ENCODE measurements at regions not wholly inside any gene's neighbourhood (a gene's known extent, or its start where the extent isn't known, plus 50 kb on each side); places are given as distances from the start of the nearest gene placed in this dataset.
A peak's percentile ranks its signal among the peaks of the same experiment; 100 is the strongest.

DNA sequence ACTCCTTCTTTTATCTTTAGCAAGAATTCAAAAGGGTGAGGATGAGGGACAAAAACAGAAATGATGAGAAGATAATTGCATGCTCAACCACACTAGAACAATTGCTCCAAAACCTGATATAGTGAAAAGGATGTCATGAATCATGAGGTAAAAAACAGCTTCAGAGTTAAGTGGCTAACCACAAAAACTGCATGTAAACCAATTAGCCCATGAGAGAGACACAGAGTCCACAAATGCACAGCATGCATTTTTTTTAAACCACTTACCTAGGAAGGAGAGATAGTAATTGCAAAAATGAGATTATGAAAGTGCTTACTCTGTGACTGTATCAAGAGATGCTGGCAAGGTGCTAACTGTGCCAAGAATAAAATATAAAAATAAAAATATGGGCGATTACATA, 132.9 kb downstream of the MBL2 start:
- H3K4me1 Mint-ChIP-seq, result no peaks in the 10 kb centered on the region
- H3K4me3 Mint-ChIP-seq, result no peak overlapping the region
- CTCF ChIA-PET, result no interaction called here

DNA sequence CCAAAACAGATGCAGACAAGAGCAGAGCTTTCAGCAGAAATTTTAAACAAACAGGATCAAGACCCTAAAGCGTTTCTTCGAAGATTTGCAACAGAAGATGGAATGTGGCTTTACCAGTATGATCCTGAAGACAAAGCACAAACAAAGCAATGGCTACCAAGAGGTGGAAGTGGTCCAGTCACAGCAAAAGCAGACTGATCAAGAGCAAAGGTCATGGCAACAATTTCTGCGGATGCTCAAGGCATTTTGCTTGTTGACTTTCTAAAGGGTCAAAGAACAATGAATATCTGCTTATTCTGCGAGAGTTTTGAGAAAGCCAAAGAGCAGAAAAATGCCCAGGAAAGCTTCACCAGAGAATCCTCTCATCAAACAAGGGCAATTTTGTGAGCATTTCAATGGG, 130.4 kb downstream of the MBL2 start:
- WGBS (ENCODE audit: insufficient coverage), result 61% methylated on average over 3 of the region's 4 CpGs
- no peaks in the 10 kb centered on the region for H3K4me1 Mint-ChIP-seq
- ChIA-PET CTCF (interaction anchor here in 1 of 2 donors (0.7 kb wide), 1 partner anchor 74 kb away, joined by 3 read pairs; no protein-coding TSS in a partner anchor), POLR2A (no interaction called here)
- DNase-seq (no peak), ATAC-seq (replicated peaks in 1 of 4) (no peak)
- H3K36me3 Mint-ChIP-seq, result no peaks in the 10 kb centered on the region
- Histone ChIP-seq H3K9me3 (no peaks in the 10 kb centered on the region), H3K36me3 (ENCODE audit: control insufficient read depth in 2 of 2, extremely low read depth in 1 of 2, insufficient read depth in 1 of 2, low read length in 1 of 2) (no peaks in the 10 kb centered on the region), H3K27ac (ENCODE audit: low read length) (no peak overlapping the region), H3K4me1 (ENCODE audit: control insufficient read depth in 1 of 2, extremely low read depth in 1 of 2, insufficient read depth in 2 of 2, low read length in 2 of 2) (no peaks in the 10 kb centered on the region), H3K4me3 (ENCODE audit: control insufficient read depth in 1 of 2, extremely low read depth in 1 of 2, low read length in 1 of 2) (no peak overlapping the region), H3K27me3 (replicated peaks in 1 of 2; ENCODE audit: control insufficient read depth in 2 of 2, extremely low read depth in 1 of 2, insufficient read depth in 2 of 2, low read length in 1 of 2) (no peaks in the 10 kb centered on the region)
- H3K27ac Mint-ChIP-seq, result no peak overlapping the region
- H3K27me3 Mint-ChIP-seq, result no peaks in the 10 kb centered on the region
- H3K9me3 Mint-ChIP-seq, result peaks cover 3 to 10% (median 5%) of the 10 kb centered on the region in 3 donors
- no peak overlapping the region for H3K4me3 Mint-ChIP-seq

More for the DNA sequence above, 132.9 kb downstream of the MBL2 start:
- H3K27ac Mint-ChIP-seq, result no peak overlapping the region
- POLR2A ChIA-PET, result no interaction called here
- H3K9me3 Mint-ChIP-seq, result peaks cover 3 to 10% (median 10%) of the 10 kb centered on the region in 3 donors
- no peaks in the 10 kb centered on the region for H3K4me1 ChIP-seq (ENCODE audit: control insufficient read depth in 1 of 2, extremely low read depth in 1 of 2, insufficient read depth in 2 of 2, low read length in 2 of 2)
- H3K27me3 ChIP-seq (replicated peaks in 1 of 2; ENCODE audit: control insufficient read depth in 2 of 2, extremely low read depth in 1 of 2, insufficient read depth in 2 of 2, low read length in 1 of 2), result no peaks in the 10 kb centered on the region
- H3K36me3 Mint-ChIP-seq, result no peaks in the 10 kb centered on the region
- no peaks in the 10 kb centered on the region for H3K36me3 ChIP-seq (ENCODE audit: control insufficient read depth in 2 of 2, extremely low read depth in 1 of 2, insufficient read depth in 1 of 2, low read length in 1 of 2)
- no CpG with 5 or more reads among the region's 1 CpG for WGBS (ENCODE audit: insufficient coverage)
- no peak for ATAC-seq (replicated peaks in 1 of 4)
- no peak overlapping the region for H3K4me3 ChIP-seq (ENCODE audit: control insufficient read depth in 1 of 2, extremely low read depth in 1 of 2, low read length in 1 of 2)
- no peak for DNase-seq
- no peak overlapping the region for H3K27ac ChIP-seq (ENCODE audit: low read length)
- no peaks in the 10 kb centered on the region for H3K27me3 Mint-ChIP-seq
- no peaks in the 10 kb centered on the region for H3K9me3 ChIP-seq

DNA sequence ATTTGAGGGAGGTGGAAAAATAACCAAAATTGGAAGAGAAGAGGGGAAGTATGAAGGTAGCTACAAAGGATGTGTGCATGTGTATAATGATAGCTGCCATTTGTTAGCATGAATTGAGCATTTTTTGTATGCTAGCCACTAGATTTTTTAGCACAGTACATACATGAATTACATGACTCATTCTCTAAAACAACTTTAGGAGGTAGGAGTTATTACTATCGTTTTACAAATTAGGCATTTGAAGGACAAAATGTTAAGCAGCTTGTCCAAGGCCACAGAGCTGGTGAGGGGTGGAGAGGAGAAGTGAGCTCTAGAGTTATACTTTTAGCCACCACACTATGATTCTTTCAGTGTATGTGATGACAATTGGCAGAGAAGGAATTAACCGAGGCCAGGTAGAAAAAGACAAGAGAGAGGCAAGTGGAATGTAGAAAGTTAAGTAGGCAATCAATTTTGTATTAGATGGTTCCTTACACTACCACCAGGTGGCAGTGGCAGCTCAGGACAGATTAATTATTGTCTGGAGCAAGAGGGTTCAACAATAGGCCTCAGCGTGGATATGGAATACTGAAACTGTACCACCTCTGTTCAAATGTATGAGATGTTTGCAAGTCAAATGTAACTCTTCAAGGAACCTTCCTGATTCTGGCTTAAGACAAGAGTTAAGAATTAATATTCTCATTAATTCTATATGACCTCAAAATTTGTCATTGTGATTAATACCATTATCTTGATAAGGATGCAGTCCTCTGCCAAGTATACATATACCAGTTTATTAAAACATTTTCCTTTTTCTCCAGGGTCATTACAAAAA, 128.0 kb downstream of the MBL2 start:
- Histone ChIP-seq H3K27ac (ENCODE audit: low read length) (no peak overlapping the region), H3K36me3 (ENCODE audit: control insufficient read depth in 2 of 2, extremely low read depth in 1 of 2, insufficient read depth in 1 of 2, low read length in 1 of 2) (no peaks in the 10 kb centered on the region), H3K9me3 (no peaks in the 10 kb centered on the region), H3K4me1 (ENCODE audit: control insufficient read depth in 1 of 2, extremely low read depth in 1 of 2, insufficient read depth in 2 of 2, low read length in 2 of 2) (no peaks in the 10 kb centered on the region), H3K27me3 (replicated peaks in 1 of 2; ENCODE audit: control insufficient read depth in 2 of 2, extremely low read depth in 1 of 2, insufficient read depth in 2 of 2, low read length in 1 of 2) (no peaks in the 10 kb centered on the region), H3K4me3 (ENCODE audit: control insufficient read depth in 1 of 2, extremely low read depth in 1 of 2, low read length in 1 of 2) (no peak overlapping the region)
- ATAC-seq (replicated peaks in 1 of 4), result no peak
- Mint-ChIP-seq H3K9me3 (peaks cover 4 to 6% (median 5%) of the 10 kb centered on the region in 3 donors), H3K27me3 (no peaks in the 10 kb centered on the region), H3K36me3 (no peaks in the 10 kb centered on the region), H3K4me1 (no peaks in the 10 kb centered on the region), H3K4me3 (no peak overlapping the region), H3K27ac (no peak overlapping the region)
- POLR2A ChIA-PET, result no interaction called here
- CTCF ChIA-PET, result no interaction called here
- DNase-seq, result peak in 1 of 35 experiments; percentile 1
- no CpG with 5 or more reads among the region's 3 CpGs for WGBS (ENCODE audit: insufficient coverage)

DNA sequence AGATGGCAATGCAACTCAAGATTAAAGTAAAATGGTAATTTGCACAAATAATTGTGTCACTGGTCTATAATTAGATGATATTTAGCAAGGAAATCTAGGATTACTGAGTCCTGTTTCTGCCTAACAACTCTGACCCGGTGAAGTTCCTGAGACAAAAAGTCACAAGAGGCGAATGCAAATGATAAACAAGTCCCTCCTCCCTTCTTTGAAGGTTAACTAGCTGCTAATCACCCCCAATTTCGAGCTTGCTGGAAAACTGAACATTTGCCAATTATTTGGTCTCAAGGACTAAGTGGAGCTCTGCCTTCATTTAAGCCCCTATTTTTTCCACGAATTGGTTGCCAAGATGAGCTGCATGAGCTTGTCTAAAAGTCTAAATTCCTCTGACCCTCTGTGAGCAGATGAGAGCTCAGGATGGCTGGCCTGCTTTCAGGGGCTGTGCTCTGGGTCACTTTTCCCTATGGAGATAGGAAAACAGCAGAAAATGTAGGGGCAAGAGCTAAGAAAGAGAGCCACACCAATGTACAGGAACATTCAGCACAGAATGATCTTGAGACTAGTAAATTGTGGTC, 127.3 kb downstream of the MBL2 start:
- H3K27me3 ChIP-seq (replicated peaks in 1 of 2; ENCODE audit: control insufficient read depth in 2 of 2, extremely low read depth in 1 of 2, insufficient read depth in 2 of 2, low read length in 1 of 2), result no peaks in the 10 kb centered on the region
- no peaks in the 10 kb centered on the region for H3K9me3 ChIP-seq
- ATAC-seq (replicated peaks in 1 of 4), result no peak
- H3K27ac ChIP-seq (ENCODE audit: low read length), result no peak overlapping the region
- Mint-ChIP-seq H3K4me3 (no peak overlapping the region), H3K27ac (no peak overlapping the region), H3K4me1 (no peaks in the 10 kb centered on the region), H3K36me3 (no peaks in the 10 kb centered on the region), H3K9me3 (peaks cover 4 to 6% (median 5%) of the 10 kb centered on the region in 3 donors), H3K27me3 (no peaks in the 10 kb centered on the region)
- DNase-seq, result no peak
- no peak overlapping the region for H3K4me3 ChIP-seq (ENCODE audit: control insufficient read depth in 1 of 2, extremely low read depth in 1 of 2, low read length in 1 of 2)
- H3K4me1 ChIP-seq (ENCODE audit: control insufficient read depth in 1 of 2, extremely low read depth in 1 of 2, insufficient read depth in 2 of 2, low read length in 2 of 2), result no peaks in the 10 kb centered on the region
- ChIA-PET POLR2A (no interaction called here), CTCF (no interaction called here)
- WGBS (ENCODE audit: insufficient coverage), result 70% methylated on average over 4 of the region's 4 CpGs
- H3K36me3 ChIP-seq (ENCODE audit: control insufficient read depth in 2 of 2, extremely low read depth in 1 of 2, insufficient read depth in 1 of 2, low read length in 1 of 2), result no peaks in the 10 kb centered on the region

DNA sequence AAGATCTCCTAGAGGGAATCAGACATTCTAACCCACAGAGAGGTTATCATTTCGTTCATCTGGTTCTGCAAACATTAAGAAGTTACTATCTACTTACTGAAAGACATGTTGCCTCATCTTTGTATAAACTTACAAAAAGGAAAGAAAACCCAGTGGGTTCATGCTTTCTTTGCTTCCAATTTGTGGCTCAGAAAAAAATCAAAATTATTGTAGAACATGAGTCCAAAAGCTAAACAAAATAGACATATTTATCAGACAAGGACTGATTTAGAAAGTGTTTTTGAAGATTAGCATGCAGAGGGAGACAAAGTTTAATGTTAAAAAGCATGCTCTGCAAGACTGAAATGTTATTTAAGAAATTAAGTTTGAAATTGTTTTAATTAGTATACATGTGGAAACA, 123.1 kb downstream of the MBL2 start:
- ChIA-PET POLR2A (no interaction called here), CTCF (no interaction called here)
- H3K36me3 ChIP-seq (ENCODE audit: control insufficient read depth in 2 of 2, extremely low read depth in 1 of 2, insufficient read depth in 1 of 2, low read length in 1 of 2), result no peaks in the 10 kb centered on the region
- no CpG with 5 or more reads among the region's 1 CpG for whole genome bisulfite sequencing (ENCODE audit: insufficient coverage)
- H3K27me3 ChIP-seq (replicated peaks in 1 of 2; ENCODE audit: control insufficient read depth in 2 of 2, extremely low read depth in 1 of 2, insufficient read depth in 2 of 2, low read length in 1 of 2), result no peaks in the 10 kb centered on the region
- DNase-seq, result no peak
- H3K27ac ChIP-seq (ENCODE audit: low read length), result no peak overlapping the region
- no peaks in the 10 kb centered on the region for H3K9me3 ChIP-seq
- Mint-ChIP-seq H3K27ac (no peak overlapping the region), H3K9me3 (peaks cover 0 to 2% (median 0%) of the 10 kb centered on the region in 3 donors), H3K4me1 (no peaks in the 10 kb centered on the region), H3K4me3 (no peak overlapping the region), H3K27me3 (no peaks in the 10 kb centered on the region), H3K36me3 (no peaks in the 10 kb centered on the region)
- no peak for ATAC-seq (replicated peaks in 1 of 4)
- H3K4me1 ChIP-seq (ENCODE audit: control insufficient read depth in 1 of 2, extremely low read depth in 1 of 2, insufficient read depth in 2 of 2, low read length in 2 of 2), result no peaks in the 10 kb centered on the region
- no peak overlapping the region for H3K4me3 ChIP-seq (ENCODE audit: control insufficient read depth in 1 of 2, extremely low read depth in 1 of 2, low read length in 1 of 2)

DNA sequence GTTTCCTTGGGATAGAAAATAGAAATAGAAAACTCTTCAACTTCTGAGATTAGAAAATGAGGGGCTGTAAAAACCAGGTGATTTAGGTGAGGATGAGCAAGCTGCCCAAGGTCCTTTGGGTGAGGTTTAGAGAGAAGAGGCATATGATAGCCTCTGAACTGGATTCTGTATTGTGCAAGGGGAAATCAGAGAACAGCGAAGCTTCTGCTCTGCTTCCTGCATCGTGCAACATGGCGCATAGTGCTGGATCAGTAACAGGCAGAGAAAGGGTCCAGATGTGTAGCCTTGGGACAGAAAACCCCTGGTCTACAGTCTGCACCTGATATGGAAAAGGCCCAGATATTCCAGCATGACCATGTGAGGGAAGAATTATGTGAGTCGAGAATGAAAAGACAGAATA, 121.7 kb downstream of the MBL2 start:
- 87% methylated on average over 3 of the region's 4 CpGs for WGBS (ENCODE audit: insufficient coverage)

More for the DNA sequence above, 121.7 kb downstream of the MBL2 start:
- no peak for DNase-seq
- Mint-ChIP-seq H3K4me1 (no peaks in the 10 kb centered on the region), H3K36me3 (no peaks in the 10 kb centered on the region), H3K9me3 (peaks cover 0 to 2% (median 0%) of the 10 kb centered on the region in 3 donors), H3K27ac (no peak overlapping the region), H3K27me3 (no peaks in the 10 kb centered on the region), H3K4me3 (no peak overlapping the region)
- Histone ChIP-seq H3K4me1 (ENCODE audit: control insufficient read depth in 1 of 2, extremely low read depth in 1 of 2, insufficient read depth in 2 of 2, low read length in 2 of 2) (no peaks in the 10 kb centered on the region), H3K4me3 (ENCODE audit: control insufficient read depth in 1 of 2, extremely low read depth in 1 of 2, low read length in 1 of 2) (no peak overlapping the region), H3K27me3 (replicated peaks in 1 of 2; ENCODE audit: control insufficient read depth in 2 of 2, extremely low read depth in 1 of 2, insufficient read depth in 2 of 2, low read length in 1 of 2) (no peaks in the 10 kb centered on the region), H3K36me3 (ENCODE audit: control insufficient read depth in 2 of 2, extremely low read depth in 1 of 2, insufficient read depth in 1 of 2, low read length in 1 of 2) (no peaks in the 10 kb centered on the region), H3K27ac (ENCODE audit: low read length) (no peak overlapping the region), H3K9me3 (no peaks in the 10 kb centered on the region)
- no peak for ATAC-seq (replicated peaks in 1 of 4)
- ChIA-PET POLR2A (no interaction called here), CTCF (no interaction called here)
